ENCODE measurements at regions not wholly inside any gene's neighbourhood (a gene's known extent, or its start where the extent isn't known, plus 50 kb on each side); places are given as distances from the start of the nearest gene placed in this dataset.

DNA sequence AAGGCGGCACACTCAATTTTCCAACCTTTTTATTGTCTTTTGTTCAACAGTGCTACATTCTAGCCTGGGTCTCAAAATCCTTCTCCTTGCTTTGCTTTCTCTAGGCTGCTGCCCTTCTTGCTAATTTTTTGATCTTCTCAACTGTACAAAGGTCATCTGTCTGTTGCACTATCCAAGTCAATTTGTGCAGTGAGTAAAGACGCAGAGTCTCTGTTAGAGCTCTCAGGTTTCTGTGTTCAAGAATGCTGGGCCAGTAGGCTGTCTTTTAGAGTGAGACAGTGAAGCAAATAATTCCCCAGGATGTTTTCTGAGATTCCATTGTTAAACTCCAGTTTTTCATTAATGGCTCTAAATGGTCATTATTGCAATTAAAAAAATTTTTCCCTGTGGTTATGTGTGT lies 255.7 kb upstream of the ACTBL2 start:
- TF ChIP-seq POLR2AphosphoS5 (IDR thresholded peaks at IDR 0.05; ENCODE audit: borderline replicate concordance, low read depth, low read length) (no peak), EZH2 (IDR thresholded peaks at IDR 0.05) (no peak)

Data from SK-N-MC (cell line).